HEK293 (cell line): ENCODE measurements at regions not wholly inside any gene's neighbourhood (a gene's known extent, or its start where the extent isn't known, plus 50 kb on each side); places are given as distances from the start of the nearest gene placed in this dataset.

ENCODE experiments used
- PATZ1 ChIP-seq: fragments of 450-650 bp; formaldehyde crosslinking; IDR thresholded peaks from 2 replicates; pipeline ENCODE4 v1.5.1; 2016; ENCODE audit warnings: missing biosample characterization, missing genetic modification characterization
- ZBTB10 ChIP-seq: fragments of 450-650 bp; formaldehyde crosslinking; IDR thresholded peaks from 2 replicates; pipeline ENCODE4 v1.5.1; 2016; ENCODE audit warnings: missing biosample characterization, missing genetic modification characterization
- ZBTB48 ChIP-seq: fragments of 450-650 bp; formaldehyde crosslinking; IDR thresholded peaks from 2 replicates; pipeline ENCODE4 v1.5.1; 2016; ENCODE audit warnings: missing biosample characterization, missing genetic modification characterization
- ZNF175 ChIP-seq: fragments of 450-650 bp; formaldehyde crosslinking; IDR thresholded peaks from 2 replicates; pipeline ENCODE4 v1.5.1; 2016; ENCODE audit warnings: missing biosample characterization, missing genetic modification characterization
- ZNF626 ChIP-seq: fragments of 450-650 bp; sonication (Bioruptor Pico); formaldehyde crosslinking; IDR thresholded peaks from 2 replicates; pipeline ENCODE4 v1.5.1; 2018; ENCODE audit warnings: missing biosample characterization, missing genetic modification characterization, inconsistent platforms
- ZNF747 ChIP-seq: fragments of 450-650 bp; formaldehyde crosslinking; IDR thresholded peaks from 2 replicates; pipeline ENCODE4 v1.5.1; 2016; ENCODE audit warnings: missing biosample characterization, missing genetic modification characterization
- ZNF768 ChIP-seq: fragments of 450-650 bp; formaldehyde crosslinking; IDR thresholded peaks from 2 replicates; pipeline ENCODE4 v1.5.1; 2018; ENCODE audit warnings: missing biosample characterization, mild to moderate bottlenecking, missing genetic modification characterization
- TF ChIP-seq, protein P1 (sequence below): fragments of 450-650 bp; formaldehyde crosslinking; IDR thresholded peaks from 2 replicates; pipeline ENCODE4 v1.5.1; 2016; ENCODE audit warnings: missing biosample characterization, missing genetic modification characterization
- TF ChIP-seq, protein P2 (sequence below): fragments of 450-650 bp; formaldehyde crosslinking; IDR thresholded peaks from 2 replicates; pipeline ENCODE4 v1.5.1; 2017; ENCODE audit warnings: missing biosample characterization, missing genetic modification characterization

DNA sequence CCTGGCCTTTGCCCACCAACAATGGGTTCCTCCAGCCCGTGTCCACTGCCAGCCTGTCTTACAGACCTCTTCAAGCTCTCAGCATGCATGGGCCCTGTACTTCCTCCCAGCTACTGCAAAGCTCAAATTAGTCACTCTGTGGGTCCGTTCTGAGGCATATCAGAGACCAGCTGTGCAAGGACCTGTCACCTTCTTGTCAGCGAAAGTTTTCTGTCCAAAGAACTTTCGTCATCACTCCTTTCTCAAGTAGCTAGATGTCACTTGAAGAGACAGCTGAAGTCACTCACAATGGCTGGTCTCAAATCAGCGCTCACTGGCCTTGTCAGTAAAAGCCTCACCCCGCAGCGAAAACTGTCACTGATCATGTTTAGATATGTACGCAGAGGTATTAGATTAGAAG is 91.4 kb upstream of the DYNLRB2 start:
- no peak for TF ChIP-seq ZNF747 (tag by site-specific recombination)
- TF ChIP-seq ZNF626 (tag by site-specific recombination), result no peak
- no peak for TF ChIP-seq PATZ1
- TF ChIP-seq, protein P1, sequence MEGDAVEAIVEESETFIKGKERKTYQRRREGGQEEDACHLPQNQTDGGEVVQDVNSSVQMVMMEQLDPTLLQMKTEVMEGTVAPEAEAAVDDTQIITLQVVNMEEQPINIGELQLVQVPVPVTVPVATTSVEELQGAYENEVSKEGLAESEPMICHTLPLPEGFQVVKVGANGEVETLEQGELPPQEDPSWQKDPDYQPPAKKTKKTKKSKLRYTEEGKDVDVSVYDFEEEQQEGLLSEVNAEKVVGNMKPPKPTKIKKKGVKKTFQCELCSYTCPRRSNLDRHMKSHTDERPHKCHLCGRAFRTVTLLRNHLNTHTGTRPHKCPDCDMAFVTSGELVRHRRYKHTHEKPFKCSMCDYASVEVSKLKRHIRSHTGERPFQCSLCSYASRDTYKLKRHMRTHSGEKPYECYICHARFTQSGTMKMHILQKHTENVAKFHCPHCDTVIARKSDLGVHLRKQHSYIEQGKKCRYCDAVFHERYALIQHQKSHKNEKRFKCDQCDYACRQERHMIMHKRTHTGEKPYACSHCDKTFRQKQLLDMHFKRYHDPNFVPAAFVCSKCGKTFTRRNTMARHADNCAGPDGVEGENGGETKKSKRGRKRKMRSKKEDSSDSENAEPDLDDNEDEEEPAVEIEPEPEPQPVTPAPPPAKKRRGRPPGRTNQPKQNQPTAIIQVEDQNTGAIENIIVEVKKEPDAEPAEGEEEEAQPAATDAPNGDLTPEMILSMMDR (tag by site-specific recombination), result no peak
- TF ChIP-seq ZNF175 (tag by site-specific recombination), result no peak
- no peak for TF ChIP-seq ZBTB10
- no peak for TF ChIP-seq ZNF768 (tag by site-specific recombination)
- TF ChIP-seq, protein P2, sequence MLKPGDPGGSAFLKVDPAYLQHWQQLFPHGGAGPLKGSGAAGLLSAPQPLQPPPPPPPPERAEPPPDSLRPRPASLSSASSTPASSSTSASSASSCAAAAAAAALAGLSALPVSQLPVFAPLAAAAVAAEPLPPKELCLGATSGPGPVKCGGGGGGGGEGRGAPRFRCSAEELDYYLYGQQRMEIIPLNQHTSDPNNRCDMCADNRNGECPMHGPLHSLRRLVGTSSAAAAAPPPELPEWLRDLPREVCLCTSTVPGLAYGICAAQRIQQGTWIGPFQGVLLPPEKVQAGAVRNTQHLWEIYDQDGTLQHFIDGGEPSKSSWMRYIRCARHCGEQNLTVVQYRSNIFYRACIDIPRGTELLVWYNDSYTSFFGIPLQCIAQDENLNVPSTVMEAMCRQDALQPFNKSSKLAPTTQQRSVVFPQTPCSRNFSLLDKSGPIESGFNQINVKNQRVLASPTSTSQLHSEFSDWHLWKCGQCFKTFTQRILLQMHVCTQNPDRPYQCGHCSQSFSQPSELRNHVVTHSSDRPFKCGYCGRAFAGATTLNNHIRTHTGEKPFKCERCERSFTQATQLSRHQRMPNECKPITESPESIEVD, result no peak
- no peak for TF ChIP-seq ZBTB48
